ENCODE measurements at regions not wholly inside any gene's neighbourhood (a gene's known extent, or its start where the extent isn't known, plus 50 kb on each side); places are given as distances from the start of the nearest gene placed in this dataset.
A peak's percentile ranks its signal among the peaks of the same experiment; 100 is the strongest.
"Not testable (repeated sequence)": the region's sequence is repeated elsewhere in the genome, so short reads cannot be mapped to it uniquely, and the experiment has no call there.

GRCh38 chr11:69947793-69948255 lies 128.6 kb upstream of the FGF3 start:
- DNase-seq (ENCODE audit: extremely low read depth in 1 of 2, low read depth in 1 of 2), result no peak

- DNase-seq (ENCODE audit: extremely low read depth in 1 of 2, low read depth in 1 of 2), result no peak
Observed at GRCh38 chr11:69948256-69949141, 129.3 kb upstream of the FGF3 start.

- no peak for DNase-seq (ENCODE audit: extremely low read depth in 1 of 2, low read depth in 1 of 2)
Observed at GRCh38 chr11:69949327-69949726, 128.8 kb upstream of the ANO1 start.

GRCh38 chr11:69950120-69950519 lies 128.0 kb upstream of the ANO1 start:
- DNase-seq (ENCODE audit: extremely low read depth in 1 of 2, low read depth in 1 of 2), result peak in 1 of 2 donors; percentile 1

GRCh38 chr11:69950621-69951020 lies 127.5 kb upstream of the ANO1 start:
- no peak for DNase-seq (ENCODE audit: extremely low read depth in 1 of 2, low read depth in 1 of 2)

- no peak for DNase-seq (ENCODE audit: extremely low read depth in 1 of 2, low read depth in 1 of 2)
Observed at GRCh38 chr11:69951821-69952220, 126.3 kb upstream of the ANO1 start.

GRCh38 chr11:69952229-69952975 lies 125.7 kb upstream of the ANO1 start:
- not testable (repeated sequence) for DNase-seq (ENCODE audit: extremely low read depth in 1 of 2, low read depth in 1 of 2)

GRCh38 chr11:69953356-69953755 lies 124.8 kb upstream of the ANO1 start:
- DNase-seq (ENCODE audit: extremely low read depth in 1 of 2, low read depth in 1 of 2), result no peak

GRCh38 chr11:69954756-69955155 lies 123.4 kb upstream of the ANO1 start:
- DNase-seq (ENCODE audit: extremely low read depth in 1 of 2, low read depth in 1 of 2), result no peak

- no peak for DNase-seq (ENCODE audit: extremely low read depth in 1 of 2, low read depth in 1 of 2)
Observed at GRCh38 chr11:69956669-69957190, 121.4 kb upstream of the ANO1 start.

- no peak for DNase-seq (ENCODE audit: extremely low read depth in 1 of 2, low read depth in 1 of 2)
Observed at GRCh38 chr11:69957849-69958248, 120.3 kb upstream of the ANO1 start.

GRCh38 chr11:69958308-69958707 lies 119.8 kb upstream of the ANO1 start:
- DNase-seq (ENCODE audit: extremely low read depth in 1 of 2, low read depth in 1 of 2), result no peak

- no peak for DNase-seq (ENCODE audit: extremely low read depth in 1 of 2, low read depth in 1 of 2)
Observed at GRCh38 chr11:69959461-69959860, 118.7 kb upstream of the ANO1 start.

GRCh38 chr11:69961738-69962137 lies 116.4 kb upstream of the ANO1 start:
- no peak for DNase-seq (ENCODE audit: extremely low read depth in 1 of 2, low read depth in 1 of 2)

- DNase-seq (ENCODE audit: extremely low read depth in 1 of 2, low read depth in 1 of 2), result no peak
Observed at GRCh38 chr11:69962152-69962551, 116.0 kb upstream of the ANO1 start.

GRCh38 chr11:69963533-69964246 lies 114.4 kb upstream of the ANO1 start:
- DNase-seq (ENCODE audit: extremely low read depth in 1 of 2, low read depth in 1 of 2), result no peak

- no peak for DNase-seq (ENCODE audit: extremely low read depth in 1 of 2, low read depth in 1 of 2)
Observed at GRCh38 chr11:69964247-69964643, 113.9 kb upstream of the ANO1 start.

- no peak for DNase-seq (ENCODE audit: extremely low read depth in 1 of 2, low read depth in 1 of 2)
Observed at GRCh38 chr11:69965821-69966582, 112.1 kb upstream of the ANO1 start.

- DNase-seq (ENCODE audit: extremely low read depth in 1 of 2, low read depth in 1 of 2), result no peak
Observed at GRCh38 chr11:69966583-69966835, 111.6 kb upstream of the ANO1 start.

- no peak for DNase-seq (ENCODE audit: extremely low read depth in 1 of 2, low read depth in 1 of 2)
Observed at GRCh38 chr11:69966910-69967483, 111.1 kb upstream of the ANO1 start.
